GM19452 (cell line): ENCODE measurements at regions not wholly inside any gene's neighbourhood (a gene's known extent, or its start where the extent isn't known, plus 50 kb on each side); places are given as distances from the start of the nearest gene placed in this dataset.
"Not testable (repeated sequence)": the region's sequence is repeated elsewhere in the genome, so short reads cannot be mapped to it uniquely, and the experiment has no call there.

Source experiments
- ATAC-seq: cut with Tn5 transposase; IDR thresholded peaks from one replicate; pipeline ENCODE4 v1.9.1; 2021; ENCODE audit not compliant: unreplicated experiment

DNA sequence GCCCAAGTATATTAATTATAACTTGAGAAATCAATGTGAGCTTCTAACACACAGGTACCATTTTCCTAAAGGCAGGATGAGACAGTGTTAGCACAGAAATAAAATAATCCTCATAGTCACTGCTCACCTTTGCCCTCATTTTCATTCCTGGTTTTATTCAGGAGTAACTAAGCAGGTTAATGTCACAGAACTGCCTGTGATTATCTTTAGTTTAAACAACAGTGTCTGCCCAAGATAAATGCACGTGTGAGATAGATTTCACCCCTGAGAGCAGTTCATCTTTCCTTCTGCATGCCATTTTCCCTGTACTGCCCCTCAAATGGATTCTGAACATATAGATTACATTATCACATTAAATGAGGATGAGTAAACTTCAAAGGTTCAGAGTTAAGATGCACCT is 250.7 kb downstream of the RMST start:
- no peak for ATAC-seq

DNA sequence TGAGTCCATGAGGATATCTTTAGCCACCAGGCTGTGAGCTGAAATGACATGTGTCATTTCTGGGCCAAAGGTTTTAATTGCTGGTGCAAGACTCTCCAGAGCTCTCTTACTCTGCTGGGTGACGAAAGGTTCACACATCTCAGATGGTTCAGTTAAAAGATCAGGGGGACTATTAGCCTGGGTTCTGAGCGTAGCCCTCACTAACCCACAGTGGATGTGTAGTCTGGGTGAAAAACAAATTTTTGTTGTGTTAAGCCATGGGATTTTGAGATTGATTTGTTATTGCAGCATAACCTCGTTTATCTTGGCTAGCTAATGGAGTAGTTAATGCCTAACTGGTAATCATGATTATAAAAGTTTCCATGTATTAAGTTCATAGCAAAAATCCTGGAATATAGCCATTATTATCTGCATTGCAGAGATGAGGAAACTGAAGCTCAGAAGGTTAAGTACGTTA is 251.5 kb downstream of the RMST start:
- no peak for ATAC-seq

GRCh38 chr12:97716356-97716755 is 253.8 kb downstream of the RMST start:
- no peak for ATAC-seq

DNA sequence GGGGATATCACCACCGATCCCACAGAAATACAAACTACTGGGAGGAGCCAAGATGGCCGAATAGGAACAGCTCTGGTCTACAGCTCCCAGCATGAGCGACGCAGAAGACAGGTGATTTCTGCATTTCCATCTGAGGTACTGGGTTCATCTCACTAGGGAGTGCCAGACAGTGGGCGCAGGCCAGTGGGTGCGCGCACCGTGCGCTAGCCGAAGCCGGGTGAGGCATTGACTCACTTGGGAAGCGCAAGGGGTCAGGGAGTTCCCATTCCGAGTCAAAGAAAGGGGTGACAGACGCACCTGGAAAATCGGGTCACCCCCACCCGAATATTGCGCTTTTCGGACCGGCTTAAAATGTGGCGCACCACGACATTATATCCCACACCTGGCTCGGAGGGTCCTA is 261.2 kb downstream of the RMST start:
- ATAC-seq = not testable (repeated sequence)

DNA sequence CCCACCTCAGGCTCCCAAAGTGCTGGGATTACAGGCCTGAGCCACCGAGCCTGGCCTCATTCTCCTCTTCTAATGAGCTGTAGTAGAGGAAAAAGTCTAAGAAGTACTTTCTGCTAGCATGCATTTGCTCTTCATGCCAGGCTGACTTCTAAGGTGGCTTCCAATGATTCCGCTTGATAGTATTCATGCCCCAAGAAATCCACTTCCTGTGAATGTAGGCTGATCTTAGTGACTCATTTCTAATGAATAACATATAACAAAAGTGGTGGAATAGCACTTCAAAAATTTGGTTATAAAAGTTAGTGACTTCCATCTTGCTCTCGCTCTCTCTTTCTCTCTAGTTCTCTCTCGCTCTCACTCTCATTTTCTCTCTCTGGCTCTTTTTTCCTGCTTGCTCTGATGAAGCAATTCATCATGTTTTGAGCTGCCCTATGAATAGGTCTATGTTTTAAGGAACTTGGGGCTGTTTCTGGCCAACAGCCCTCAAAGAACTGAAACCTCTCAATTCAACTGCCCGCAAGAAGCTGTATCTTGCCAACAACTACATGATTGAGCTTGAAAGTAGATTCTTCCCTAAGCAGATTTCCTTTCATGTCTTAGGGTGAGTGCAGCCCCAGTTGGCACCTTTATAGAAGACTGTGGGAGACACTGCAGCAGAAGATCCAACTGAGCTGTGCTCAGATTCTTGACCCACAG is 282.9 kb downstream of the RMST start:
- ATAC-seq = no peak

DNA sequence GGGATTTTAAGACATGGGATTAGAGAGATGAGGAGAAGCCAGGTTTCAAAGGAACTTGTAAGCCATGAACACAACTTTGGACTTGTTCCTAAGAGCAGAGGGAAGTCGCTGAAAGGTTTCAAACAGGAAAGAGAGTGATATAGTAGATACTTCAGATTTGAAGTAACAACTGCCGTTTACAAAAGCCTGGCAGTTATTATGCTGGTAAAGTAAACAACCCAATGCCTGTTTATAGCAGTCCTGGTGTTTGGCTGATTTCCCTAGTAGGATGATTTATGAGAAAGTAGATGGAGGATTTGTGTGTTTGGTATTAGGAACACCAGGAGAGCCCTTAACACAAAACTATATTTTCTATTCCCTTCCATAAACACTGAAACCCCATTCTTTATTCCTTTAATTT is 285.7 kb downstream of the RMST start:
- ATAC-seq = no peak

DNA sequence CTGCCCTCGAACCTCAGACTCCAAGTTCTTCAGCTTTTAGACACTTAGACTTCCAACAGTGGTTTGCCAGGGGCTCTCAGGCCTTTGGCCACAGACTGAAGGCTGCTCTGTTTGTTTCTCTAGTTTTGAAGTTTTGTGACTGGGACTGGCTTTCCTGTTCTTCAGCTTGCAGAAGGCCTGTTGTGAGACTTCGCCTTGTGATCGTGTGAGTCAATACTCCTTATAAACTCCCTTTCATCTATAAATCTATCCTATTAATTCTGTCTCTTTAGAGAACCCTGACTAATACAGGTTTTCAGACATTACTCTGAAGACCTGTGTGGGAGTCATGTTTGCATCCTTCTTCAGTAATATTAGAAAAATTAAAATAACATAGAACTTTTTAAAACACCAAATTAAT is 289.1 kb downstream of the RMST start:
- no peak for ATAC-seq

DNA sequence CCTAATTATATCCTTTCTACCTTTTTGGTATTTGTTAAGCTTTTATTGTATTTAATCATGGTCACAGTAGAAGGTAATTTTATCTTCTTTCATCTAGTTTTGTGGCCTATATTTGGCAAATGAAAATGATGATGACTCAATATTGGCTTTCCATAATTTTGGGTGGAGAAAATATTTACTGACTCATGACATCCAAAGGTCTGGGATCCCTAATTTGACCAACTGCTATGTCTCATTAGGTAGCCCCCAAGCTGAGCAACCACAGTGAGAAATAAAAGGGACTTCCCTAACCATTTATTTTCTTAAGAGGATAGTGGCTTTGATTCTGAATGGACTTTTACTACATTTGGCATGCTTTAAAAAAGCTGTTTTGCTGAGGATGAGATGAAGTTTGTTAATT is 289.5 kb downstream of the RMST start:
- no peak for ATAC-seq

DNA sequence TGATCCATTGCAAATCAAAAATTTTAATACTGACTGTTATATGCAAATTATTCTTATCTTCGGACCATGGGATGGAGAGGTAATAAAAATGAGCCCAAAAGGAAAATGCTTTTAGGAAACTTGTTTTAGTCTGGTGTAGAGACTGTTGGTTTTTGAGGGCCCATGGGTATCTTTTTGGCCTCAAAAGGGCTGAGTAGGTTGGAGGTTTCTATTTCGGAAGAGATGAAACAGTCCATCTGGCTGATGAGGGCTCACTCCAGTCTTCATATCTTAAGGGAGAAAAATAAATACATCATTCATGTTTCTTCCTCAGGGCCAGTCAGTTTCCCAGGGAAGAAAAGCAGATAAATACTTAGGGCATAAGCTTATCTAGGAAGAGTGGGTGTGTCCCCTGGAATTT is 290.7 kb downstream of the RMST start:
- no peak for ATAC-seq

- no peak for ATAC-seq
These were observed 291.7 kb downstream of the RMST start for GRCh38 chr12:97754306-97754705.

DNA sequence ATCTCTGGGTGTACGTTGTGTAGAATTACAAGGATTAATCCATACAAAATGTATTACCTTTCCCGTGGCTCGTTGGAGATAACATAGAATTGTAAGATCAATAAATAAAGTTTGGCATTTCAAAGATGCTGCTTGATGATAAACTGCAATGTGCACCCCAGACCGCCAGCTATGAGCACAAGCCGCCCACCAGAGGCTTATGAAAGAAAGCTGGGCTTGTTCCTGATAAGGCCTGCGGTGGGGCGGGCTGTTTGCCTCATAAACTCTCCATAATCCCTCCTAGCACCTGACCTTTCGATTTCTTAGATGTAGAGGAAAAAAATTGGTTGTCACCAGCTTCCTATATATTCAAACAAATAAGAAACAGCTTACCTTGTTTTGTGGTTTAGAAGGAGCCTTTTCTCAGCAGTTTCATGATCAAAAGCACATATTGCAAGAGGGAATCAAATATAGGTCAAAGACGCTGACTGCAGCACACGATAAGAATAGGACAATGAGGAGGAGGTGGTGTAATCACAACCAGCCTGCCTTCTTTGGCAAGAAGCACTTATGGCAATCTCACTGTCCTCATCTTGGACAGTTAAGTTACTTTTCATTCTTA is 293.6 kb downstream of the RMST start:
- no peak for ATAC-seq

GRCh38 chr12:97756741-97757140 is 294.1 kb downstream of the RMST start:
- ATAC-seq = no peak

DNA sequence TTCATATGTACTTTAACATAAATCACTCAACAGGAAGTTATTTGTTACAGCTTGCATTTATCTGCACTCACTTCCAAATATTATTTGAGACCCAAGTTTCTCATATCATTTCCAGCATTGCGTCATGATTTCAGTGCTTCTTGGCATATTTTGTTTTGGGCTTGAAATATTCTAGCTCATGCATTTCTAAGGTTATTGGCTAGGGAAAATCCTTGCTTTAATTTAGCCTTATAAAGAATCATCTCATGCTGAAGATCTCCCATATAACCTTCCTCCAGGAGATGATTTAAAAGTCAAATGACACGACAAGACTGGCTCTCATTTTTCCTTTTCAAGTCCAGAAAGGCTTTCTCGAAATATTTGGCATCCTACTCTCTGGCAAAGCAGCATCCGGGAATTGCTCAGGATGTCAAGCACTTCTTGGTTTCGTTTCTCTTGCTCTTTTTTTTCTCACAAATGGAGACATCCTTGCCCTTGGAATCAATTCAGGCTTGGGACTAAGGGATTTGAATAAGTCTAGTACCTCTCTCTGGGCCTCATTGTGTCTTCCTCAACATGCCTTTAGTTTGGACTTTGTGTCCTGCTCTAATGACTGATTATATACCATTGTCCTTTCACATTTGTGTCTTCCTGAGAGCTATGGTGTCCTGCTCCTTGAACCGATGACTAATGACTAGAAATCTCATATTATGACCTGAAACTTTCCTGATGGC is 295.0 kb downstream of the RMST start:
- ATAC-seq = no peak

DNA sequence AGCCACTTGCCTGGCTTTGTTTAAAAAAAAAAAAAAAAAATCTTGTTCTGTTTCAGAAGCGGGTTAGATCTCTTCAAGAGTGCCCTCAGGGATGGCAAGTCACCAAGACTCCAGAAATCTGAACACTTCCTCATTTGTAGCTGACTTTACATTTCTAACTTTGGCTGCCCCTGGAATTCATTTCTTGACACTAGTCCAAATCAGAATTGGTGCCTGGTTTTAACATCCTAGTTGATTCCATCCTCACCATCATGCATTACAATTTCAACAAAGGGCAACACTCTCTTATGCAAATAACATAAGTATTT is 295.5 kb downstream of the RMST start:
- no peak for ATAC-seq

- no peak for ATAC-seq
These were observed 296.0 kb downstream of the RMST start for GRCh38 chr12:97758586-97758985.

- no peak for ATAC-seq
These were observed 298.0 kb downstream of the RMST start for GRCh38 chr12:97760601-97761000.

DNA sequence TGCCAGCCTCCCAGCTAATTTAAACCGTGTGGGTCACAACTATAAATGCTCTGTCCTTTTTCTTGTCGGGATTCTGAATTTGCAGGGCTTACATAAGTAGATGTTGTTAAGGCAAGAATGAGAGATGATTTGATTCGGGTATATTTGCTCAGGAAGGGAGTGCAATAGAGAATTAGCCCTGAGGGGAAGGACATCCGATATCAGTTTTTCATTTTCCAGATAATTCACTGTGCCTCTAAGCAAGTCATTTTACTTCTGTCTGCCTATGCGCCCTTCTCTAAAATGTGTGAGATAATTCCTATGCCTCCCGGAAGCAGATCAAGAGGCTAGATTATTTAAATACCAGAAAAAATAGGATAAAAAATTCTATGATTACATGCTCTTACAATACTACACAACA is 300.5 kb downstream of the RMST start:
- ATAC-seq = no peak

DNA sequence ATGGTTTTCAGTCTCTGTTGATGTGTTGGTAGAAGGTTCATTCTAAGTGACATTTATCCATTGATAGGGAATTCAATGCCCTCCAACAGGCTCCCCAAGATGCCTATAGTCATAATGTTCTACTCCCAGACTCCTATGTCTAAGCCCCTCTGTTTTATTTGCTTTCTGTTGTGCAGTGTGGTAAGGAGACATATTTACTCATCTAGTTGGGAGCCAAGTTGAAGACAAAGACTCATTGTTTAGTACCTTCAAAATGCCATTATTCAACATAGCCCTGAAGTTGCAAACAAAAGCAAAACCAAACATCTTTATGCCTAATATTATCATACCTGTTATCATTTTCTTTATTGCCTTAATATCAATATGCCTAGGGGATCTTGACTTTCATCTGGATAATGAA is 302.1 kb downstream of the RMST start:
- ATAC-seq = no peak

DNA sequence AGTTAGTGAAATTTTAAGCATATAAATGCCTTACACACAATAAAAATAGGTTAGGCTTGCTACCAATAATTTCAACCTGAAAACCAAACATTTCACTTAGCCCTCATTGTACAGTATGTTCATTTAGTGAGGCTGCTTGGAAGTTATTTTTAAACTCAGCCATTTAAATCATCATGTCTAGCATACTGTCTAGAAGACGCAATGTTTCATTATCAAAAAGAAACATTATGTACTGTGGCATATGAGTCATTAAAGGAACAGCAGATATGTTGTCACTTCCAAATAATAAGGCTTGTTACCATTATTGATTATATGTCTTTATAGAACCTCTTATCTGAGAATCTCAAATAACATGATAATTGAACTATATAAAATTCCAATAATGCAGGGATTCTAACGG is 304.7 kb downstream of the RMST start:
- no peak for ATAC-seq

- no peak for ATAC-seq
These were observed 315.5 kb downstream of the RMST start for GRCh38 chr12:97778111-97778510.

GRCh38 chr12:97781342-97781741 is 318.7 kb downstream of the RMST start:
- no peak for ATAC-seq

- ATAC-seq = no peak
These were observed 322.3 kb downstream of the RMST start for GRCh38 chr12:97784904-97785303.

- ATAC-seq = no peak
These were observed 327.7 kb downstream of the RMST start for GRCh38 chr12:97790281-97790680.
